ENCODE measurements at regions not wholly inside any gene's neighbourhood (a gene's known extent, or its start where the extent isn't known, plus 50 kb on each side); places are given as distances from the start of the nearest gene placed in this dataset.

- TF ChIP-seq CTCF (conservative IDR thresholded peaks at IDR 0.05; ENCODE audit: low read depth, low read length) (no peak), EZH2 (IDR thresholded peaks at IDR 0.05; ENCODE audit: borderline replicate concordance, low read depth, low read length, poor library complexity, severe bottlenecking) (no peak)
These were observed 732.0 kb upstream of the ADGRL2 start for GRCh38 chr1:81068726-81069125.

Data from A673 (cell line).